WTC11 (cell line): ENCODE measurements at regions not wholly inside any gene's neighbourhood (a gene's known extent, or its start where the extent isn't known, plus 50 kb on each side); places are given as distances from the start of the nearest gene placed in this dataset.

Experiments used
- CBFB ChIP-seq: sonication (generic); formaldehyde crosslinking; IDR thresholded peaks from 2 replicates; pipeline ENCODE4 v1.8.1; 2022; ENCODE audit warnings: mild to moderate bottlenecking, low read depth, missing genetic modification reagents
- CTCF ChIP-seq: fragments of 200-600 bp; IDR thresholded peaks from 2 replicates; pipeline ENCODE4 v1.8.0; 2022; ENCODE audit warnings: antibody characterized with exemption
- ZNF219 ChIP-seq: sonication (generic); formaldehyde crosslinking; IDR thresholded peaks from 2 replicates; pipeline ENCODE4 v1.8.0; 2023; ENCODE audit warnings: missing genetic modification reagents, mild to moderate bottlenecking, borderline replicate concordance

- TF ChIP-seq ZNF219 (CRISPR knock-in tag) (no peak), CTCF (no peak), CBFB (no peak)
Measured at GRCh38 chr6:134787261-134787877, 162.5 kb downstream of the ALDH8A1 start.
